Glutamatergic neuron (in vitro differentiated cells): ENCODE measurements at regions not wholly inside any gene's neighbourhood (a gene's known extent, or its start where the extent isn't known, plus 50 kb on each side); places are given as distances from the start of the nearest gene placed in this dataset.

Experiments
- DNase-seq: peaks from one replicate; pipeline ENCODE4 v3.0.0; 2022
- H3K27ac Mint-ChIP-seq: one replicate; pipeline ENCODE4 v1.8.0; 2020; ENCODE audit warnings: mild to moderate bottlenecking, mixed read lengths, inconsistent platforms; ENCODE audit not compliant: unreplicated experiment
- H3K27me3 Mint-ChIP-seq: one replicate; pipeline ENCODE4 v1.8.0; 2020; ENCODE audit warnings: mild to moderate bottlenecking, moderate library complexity, mixed read lengths, inconsistent platforms; ENCODE audit not compliant: unreplicated experiment
- H3K36me3 Mint-ChIP-seq: one replicate; pipeline ENCODE4 v1.8.0; 2020; ENCODE audit warnings: mild to moderate bottlenecking, mixed read lengths, inconsistent platforms; ENCODE audit not compliant: unreplicated experiment
- H3K4me1 Mint-ChIP-seq: one replicate; pipeline ENCODE4 v1.8.0; 2020; ENCODE audit warnings: mild to moderate bottlenecking, low read depth, mixed read lengths, inconsistent platforms; ENCODE audit not compliant: unreplicated experiment
- H3K4me3 Mint-ChIP-seq: one replicate; pipeline ENCODE4 v1.8.0; 2020; ENCODE audit warnings: mild to moderate bottlenecking, mixed read lengths, inconsistent platforms; ENCODE audit not compliant: unreplicated experiment
- H3K9me3 Mint-ChIP-seq: one replicate; pipeline ENCODE4 v1.8.0; 2020; ENCODE audit warnings: mild to moderate bottlenecking, moderate library complexity, mixed read lengths, inconsistent platforms; ENCODE audit not compliant: unreplicated experiment
- TF ChIP-seq, protein P1 (sequence below): fragments of 200-600 bp; sonication (generic); IDR thresholded peaks from one replicate; pipeline ENCODE4 v1.5.0; 2021; ENCODE audit not compliant: partially characterized antibody, unreplicated experiment

DNA sequence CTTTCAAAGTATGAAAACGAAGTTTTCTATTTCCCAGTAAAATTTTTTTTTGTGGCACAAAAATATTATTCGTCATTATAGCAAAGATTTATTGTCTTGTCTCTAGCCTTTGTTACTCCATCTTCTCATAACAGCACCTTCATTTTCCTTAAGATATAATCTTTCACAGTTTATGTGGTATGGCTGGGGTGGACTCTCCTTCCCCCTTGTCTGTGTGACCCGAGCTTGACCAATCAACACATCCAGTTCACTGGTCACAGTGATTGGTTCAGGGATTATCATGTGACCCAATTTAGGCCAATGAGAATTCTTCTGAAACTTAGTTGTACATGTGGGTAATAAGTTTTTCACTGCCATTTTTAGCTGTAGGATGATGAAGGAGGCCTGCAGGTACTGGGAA, 71.2 kb upstream of the DCBLD2 start:
- Mint-ChIP-seq H3K9me3 (peaks cover 5% of the 10 kb centered on the region), H3K27me3 (no peaks in the 10 kb centered on the region), H3K4me3 (no peak overlapping the region), H3K27ac (no peak overlapping the region), H3K36me3 (no peaks in the 10 kb centered on the region), H3K4me1 (no peaks in the 10 kb centered on the region)
- TF ChIP-seq, protein P1, sequence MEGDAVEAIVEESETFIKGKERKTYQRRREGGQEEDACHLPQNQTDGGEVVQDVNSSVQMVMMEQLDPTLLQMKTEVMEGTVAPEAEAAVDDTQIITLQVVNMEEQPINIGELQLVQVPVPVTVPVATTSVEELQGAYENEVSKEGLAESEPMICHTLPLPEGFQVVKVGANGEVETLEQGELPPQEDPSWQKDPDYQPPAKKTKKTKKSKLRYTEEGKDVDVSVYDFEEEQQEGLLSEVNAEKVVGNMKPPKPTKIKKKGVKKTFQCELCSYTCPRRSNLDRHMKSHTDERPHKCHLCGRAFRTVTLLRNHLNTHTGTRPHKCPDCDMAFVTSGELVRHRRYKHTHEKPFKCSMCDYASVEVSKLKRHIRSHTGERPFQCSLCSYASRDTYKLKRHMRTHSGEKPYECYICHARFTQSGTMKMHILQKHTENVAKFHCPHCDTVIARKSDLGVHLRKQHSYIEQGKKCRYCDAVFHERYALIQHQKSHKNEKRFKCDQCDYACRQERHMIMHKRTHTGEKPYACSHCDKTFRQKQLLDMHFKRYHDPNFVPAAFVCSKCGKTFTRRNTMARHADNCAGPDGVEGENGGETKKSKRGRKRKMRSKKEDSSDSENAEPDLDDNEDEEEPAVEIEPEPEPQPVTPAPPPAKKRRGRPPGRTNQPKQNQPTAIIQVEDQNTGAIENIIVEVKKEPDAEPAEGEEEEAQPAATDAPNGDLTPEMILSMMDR, result no peak
- DNase-seq, result no peak

DNA sequence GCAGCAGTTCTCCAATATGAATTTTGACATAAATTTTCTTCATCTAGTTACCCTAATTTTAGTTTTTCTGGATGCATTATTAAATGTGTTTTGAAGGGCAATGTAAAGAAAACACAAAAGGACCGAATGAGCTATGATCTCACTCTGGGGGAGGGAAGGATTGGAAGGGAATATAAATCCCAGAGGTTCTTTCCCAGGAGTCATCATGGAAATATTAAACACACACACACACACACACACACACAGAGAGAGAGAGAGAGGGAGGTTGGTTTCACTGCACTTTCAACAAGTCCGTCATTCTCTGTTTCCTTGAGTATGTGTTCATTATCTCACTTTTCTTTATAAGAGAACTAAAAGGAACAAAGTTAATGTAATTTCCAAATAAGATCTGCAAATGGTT, 70.7 kb upstream of the DCBLD2 start:
- Mint-ChIP-seq H3K4me1 (peaks cover 2% of the 10 kb centered on the region), H3K4me3 (no peak overlapping the region), H3K36me3 (no peaks in the 10 kb centered on the region), H3K27me3 (no peaks in the 10 kb centered on the region), H3K27ac (no peak overlapping the region), H3K9me3 (peaks cover 6% of the 10 kb centered on the region)
- DNase-seq, result no peak
- TF ChIP-seq, protein P1, result no peak

DNA sequence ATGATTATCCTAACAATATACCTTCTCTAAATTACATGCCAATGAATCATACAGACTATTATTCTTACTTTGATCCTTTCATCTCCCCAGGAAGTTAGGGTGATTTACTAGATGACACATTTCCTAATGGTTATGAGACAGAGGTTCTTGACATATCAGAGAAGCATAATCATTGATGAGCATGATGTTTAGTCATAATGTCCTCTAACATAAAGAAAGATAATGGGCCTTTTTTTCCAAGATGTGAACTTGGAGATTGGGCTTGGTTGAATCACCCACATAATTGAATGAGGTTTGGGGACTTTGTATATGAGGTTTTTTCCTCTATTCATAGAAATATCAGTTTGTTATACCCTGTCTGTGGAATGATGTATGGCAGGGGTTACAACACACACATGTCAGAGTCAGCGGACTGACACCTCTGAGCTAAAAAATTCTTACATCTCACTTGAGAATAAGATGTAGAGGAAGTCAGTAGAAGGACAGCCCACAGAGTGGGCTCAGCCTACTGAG, 69.7 kb upstream of the DCBLD2 start:
- no peaks in the 10 kb centered on the region for H3K27me3 Mint-ChIP-seq
- peaks cover 2% of the 10 kb centered on the region for H3K4me1 Mint-ChIP-seq
- DNase-seq, result no peak
- no peaks in the 10 kb centered on the region for H3K36me3 Mint-ChIP-seq
- peaks cover 6% of the 10 kb centered on the region for H3K9me3 Mint-ChIP-seq
- no peak overlapping the region for H3K27ac Mint-ChIP-seq
- TF ChIP-seq, protein P1, result no peak
- no peak overlapping the region for H3K4me3 Mint-ChIP-seq

DNA sequence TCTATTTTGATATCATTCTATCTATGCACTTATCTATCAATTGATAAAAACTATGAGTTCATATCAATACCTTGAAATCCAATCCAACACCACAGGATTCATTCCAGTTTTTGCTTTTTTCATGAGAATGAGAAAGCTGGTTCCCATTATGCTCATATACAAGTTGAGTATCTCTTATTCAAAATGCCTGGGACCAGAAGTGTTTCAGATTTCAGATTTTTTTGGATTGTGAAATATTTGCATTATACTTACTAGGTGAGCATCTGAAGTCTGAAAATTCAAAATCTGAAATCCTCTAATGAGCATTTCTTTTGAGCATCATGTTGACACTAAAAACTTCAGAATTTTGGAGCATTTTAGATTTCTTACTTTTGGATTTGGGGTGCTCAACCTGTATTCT, 67.8 kb upstream of the DCBLD2 start:
- H3K9me3 Mint-ChIP-seq, result peaks cover 3% of the 10 kb centered on the region
- H3K27ac Mint-ChIP-seq, result no peak overlapping the region
- TF ChIP-seq, protein P1, result no peak
- no peaks in the 10 kb centered on the region for H3K27me3 Mint-ChIP-seq
- no peak overlapping the region for H3K4me3 Mint-ChIP-seq
- H3K4me1 Mint-ChIP-seq, result peaks cover 2% of the 10 kb centered on the region
- H3K36me3 Mint-ChIP-seq, result no peaks in the 10 kb centered on the region
- DNase-seq, result no peak

DNA sequence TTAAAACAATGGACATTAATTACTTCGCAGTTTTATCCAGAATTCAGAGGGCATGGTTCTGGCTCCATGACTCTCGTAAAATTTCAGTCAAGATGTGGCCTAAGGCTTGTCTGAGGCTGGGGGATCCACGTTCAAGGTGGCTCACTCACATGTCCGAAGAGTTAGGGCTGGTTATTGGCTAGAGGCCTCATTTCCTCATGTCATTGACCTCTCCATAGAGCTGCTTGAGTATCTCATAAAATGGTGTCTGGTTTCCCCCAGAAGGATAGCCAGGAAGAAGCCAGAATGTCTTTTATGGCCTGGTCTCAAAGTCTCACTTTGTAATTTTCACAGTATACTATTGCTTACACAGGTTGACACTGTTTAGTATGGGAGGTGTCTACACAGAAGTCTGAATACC, 67.3 kb upstream of the DCBLD2 start:
- no peaks in the 10 kb centered on the region for H3K27me3 Mint-ChIP-seq
- no peaks in the 10 kb centered on the region for H3K36me3 Mint-ChIP-seq
- H3K9me3 Mint-ChIP-seq, result peaks cover 3% of the 10 kb centered on the region
- TF ChIP-seq, protein P1, result no peak
- no peak for DNase-seq
- no peak overlapping the region for H3K27ac Mint-ChIP-seq
- no peak overlapping the region for H3K4me3 Mint-ChIP-seq
- peaks cover 2% of the 10 kb centered on the region for H3K4me1 Mint-ChIP-seq
